ENCODE measurements at regions not wholly inside any gene's neighbourhood (a gene's known extent, or its start where the extent isn't known, plus 50 kb on each side); places are given as distances from the start of the nearest gene placed in this dataset.

DNA sequence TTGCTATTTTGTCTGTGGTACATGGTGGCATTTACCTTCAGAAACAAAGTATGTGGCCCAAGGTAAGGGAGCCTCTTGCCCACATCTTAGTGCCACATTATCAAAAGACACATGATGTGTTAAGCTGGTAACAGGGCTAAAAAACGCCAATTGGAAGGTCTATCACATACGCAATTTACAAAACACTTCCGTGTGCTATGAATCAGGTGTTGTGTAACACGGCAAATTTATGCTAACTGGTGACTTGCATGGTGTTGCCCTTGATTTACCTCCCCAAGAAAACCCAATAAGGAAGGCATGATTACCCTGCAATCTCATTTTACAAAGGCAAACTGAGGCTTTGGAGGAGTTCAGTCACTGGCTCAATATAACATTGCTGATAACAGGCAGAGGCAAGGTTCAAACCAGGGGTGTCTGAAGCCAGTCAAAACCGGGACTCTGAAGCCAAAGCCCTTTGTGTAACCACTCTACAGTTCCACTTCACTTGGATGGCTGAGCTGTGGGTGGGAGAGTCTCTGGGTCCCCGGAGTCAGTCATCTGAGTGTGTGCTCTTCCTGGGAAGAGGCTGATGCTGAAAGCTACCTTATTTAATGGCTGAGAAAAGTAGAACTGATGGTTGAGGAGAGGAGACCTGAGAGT is 103.9 kb upstream of the BCL6 start:
- TF ChIP-seq POLR2A (IDR thresholded peaks at IDR 0.05) (no peak), CTCF (IDR thresholded peaks at IDR 0.05 in 4 of 5, conservative IDR thresholded peaks at IDR 0.05 in 1 of 5) (no peak)

Measured in gastrocnemius medialis (tissue), 4 donors.